ENCODE measurements at regions not wholly inside any gene's neighbourhood (a gene's known extent, or its start where the extent isn't known, plus 50 kb on each side); places are given as distances from the start of the nearest gene placed in this dataset.

DNA sequence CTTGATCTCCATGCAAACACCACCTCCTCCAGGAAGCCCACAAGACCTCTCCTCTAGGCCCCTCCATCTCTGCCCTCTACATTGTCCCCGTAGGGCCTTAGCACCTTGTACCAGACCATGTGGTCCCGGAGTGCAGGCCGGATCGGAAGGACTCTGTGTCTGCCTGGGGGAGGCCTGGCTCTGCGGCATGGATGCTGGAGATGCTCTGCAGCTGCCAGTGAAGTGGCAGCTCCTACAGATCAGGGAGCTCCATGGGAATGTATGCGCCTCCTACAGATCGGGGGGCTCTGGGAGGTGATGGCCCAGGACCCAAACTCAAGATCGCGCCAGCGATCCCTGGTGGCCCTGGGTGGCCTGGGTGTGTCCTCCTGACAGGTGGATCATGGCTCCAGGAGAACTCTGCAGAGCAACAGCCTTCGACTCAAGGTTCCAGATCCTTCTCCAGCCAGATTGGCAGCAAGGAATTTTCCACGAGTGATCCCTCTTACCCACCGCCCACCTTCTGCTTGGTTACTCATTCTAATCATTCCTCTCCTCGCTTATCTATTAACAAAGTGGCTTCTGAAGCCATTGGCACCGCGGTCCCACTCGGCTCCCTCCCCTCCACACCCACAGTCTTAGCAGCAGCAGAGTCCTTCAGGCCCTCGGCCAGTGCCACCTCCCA is 67.3 kb downstream of the ADRA2C start:
- TF ChIP-seq, protein P1, sequence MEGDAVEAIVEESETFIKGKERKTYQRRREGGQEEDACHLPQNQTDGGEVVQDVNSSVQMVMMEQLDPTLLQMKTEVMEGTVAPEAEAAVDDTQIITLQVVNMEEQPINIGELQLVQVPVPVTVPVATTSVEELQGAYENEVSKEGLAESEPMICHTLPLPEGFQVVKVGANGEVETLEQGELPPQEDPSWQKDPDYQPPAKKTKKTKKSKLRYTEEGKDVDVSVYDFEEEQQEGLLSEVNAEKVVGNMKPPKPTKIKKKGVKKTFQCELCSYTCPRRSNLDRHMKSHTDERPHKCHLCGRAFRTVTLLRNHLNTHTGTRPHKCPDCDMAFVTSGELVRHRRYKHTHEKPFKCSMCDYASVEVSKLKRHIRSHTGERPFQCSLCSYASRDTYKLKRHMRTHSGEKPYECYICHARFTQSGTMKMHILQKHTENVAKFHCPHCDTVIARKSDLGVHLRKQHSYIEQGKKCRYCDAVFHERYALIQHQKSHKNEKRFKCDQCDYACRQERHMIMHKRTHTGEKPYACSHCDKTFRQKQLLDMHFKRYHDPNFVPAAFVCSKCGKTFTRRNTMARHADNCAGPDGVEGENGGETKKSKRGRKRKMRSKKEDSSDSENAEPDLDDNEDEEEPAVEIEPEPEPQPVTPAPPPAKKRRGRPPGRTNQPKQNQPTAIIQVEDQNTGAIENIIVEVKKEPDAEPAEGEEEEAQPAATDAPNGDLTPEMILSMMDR (conservative IDR thresholded peaks at IDR 0.05; ENCODE audit: low read length) = no peak
- no peak for TF ChIP-seq EZH2phosphoT487 (IDR thresholded peaks at IDR 0.05; ENCODE audit: borderline replicate concordance)

Data from Loucy (cell line).